ENCODE measurements at regions not wholly inside any gene's neighbourhood (a gene's known extent, or its start where the extent isn't known, plus 50 kb on each side); places are given as distances from the start of the nearest gene placed in this dataset.

DNA sequence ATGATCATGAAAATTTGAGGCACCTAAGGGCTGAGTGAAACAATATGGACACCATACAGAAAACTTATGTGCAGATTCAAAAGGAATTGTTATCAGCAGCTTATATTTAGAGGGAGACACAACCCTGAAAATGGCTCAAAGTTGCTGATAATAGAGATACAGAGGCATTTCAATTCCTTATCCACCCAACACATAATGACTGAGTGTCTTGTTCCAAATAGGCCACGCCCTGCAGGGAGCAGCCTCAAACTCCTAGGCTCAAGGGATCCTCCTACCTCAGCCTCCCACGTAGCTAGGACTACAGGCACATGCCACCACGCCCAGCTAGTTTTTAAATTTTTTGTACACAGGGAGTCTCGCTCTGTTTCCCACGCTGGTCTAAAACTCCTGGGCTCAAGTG lies 79.0 kb downstream of the LBH start:
- TF ChIP-seq, protein P1, sequence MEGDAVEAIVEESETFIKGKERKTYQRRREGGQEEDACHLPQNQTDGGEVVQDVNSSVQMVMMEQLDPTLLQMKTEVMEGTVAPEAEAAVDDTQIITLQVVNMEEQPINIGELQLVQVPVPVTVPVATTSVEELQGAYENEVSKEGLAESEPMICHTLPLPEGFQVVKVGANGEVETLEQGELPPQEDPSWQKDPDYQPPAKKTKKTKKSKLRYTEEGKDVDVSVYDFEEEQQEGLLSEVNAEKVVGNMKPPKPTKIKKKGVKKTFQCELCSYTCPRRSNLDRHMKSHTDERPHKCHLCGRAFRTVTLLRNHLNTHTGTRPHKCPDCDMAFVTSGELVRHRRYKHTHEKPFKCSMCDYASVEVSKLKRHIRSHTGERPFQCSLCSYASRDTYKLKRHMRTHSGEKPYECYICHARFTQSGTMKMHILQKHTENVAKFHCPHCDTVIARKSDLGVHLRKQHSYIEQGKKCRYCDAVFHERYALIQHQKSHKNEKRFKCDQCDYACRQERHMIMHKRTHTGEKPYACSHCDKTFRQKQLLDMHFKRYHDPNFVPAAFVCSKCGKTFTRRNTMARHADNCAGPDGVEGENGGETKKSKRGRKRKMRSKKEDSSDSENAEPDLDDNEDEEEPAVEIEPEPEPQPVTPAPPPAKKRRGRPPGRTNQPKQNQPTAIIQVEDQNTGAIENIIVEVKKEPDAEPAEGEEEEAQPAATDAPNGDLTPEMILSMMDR (conservative IDR thresholded peaks at IDR 0.05; ENCODE audit: low read length): no peak
- no peak for DNase-seq (ENCODE audit: low read depth)
- no peak overlapping the region for H3K4me3 ChIP-seq (ENCODE audit: low read length)

DNA sequence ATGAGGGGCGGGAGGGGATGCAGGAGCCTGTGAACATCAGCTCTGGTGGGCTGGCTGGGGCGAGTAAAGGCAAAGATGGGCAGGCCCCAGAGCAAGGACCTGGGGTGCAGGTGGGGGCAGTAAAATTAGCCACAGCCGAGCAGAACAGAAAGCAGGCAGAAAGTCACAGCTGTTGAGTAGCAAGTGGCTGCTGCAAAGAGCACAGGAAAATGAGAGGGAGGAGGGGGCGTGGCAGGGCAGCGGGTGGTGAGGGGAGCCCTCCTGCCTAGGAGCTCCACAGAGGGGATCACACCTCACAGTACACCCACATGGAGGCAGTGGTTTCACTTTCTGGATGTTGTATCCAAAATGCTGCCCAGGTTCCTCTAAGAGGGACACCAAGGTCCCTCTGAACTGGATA lies 79.6 kb downstream of the LBH start:
- no peak overlapping the region for H3K4me3 ChIP-seq (ENCODE audit: low read length)
- TF ChIP-seq, protein P1 (conservative IDR thresholded peaks at IDR 0.05; ENCODE audit: low read length): no peak
- DNase-seq (ENCODE audit: low read depth): no peak

DNA sequence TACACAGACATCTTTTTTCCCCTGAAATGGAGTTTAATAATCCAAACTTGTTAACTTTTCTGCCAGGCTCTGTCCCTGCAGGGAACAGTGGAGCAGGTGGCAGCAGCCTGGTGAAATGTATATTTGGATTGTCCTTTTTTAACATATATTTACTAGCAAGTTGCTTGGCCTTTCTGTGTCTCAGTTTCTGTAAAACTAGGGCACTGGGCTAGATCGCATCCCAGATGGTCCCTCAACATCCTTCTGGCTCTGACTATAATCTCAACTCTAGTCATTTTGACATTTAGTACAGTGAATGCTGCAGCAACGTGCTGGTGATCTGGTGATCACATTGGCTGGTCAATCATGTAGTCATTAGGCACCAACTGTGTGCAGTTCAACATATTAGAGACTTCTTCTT lies 80.4 kb downstream of the LBH start:
- TF ChIP-seq, protein P1 (conservative IDR thresholded peaks at IDR 0.05; ENCODE audit: low read length): no peak
- no peak overlapping the region for H3K4me3 ChIP-seq (ENCODE audit: low read length)
- DNase-seq (ENCODE audit: low read depth): no peak

DNA sequence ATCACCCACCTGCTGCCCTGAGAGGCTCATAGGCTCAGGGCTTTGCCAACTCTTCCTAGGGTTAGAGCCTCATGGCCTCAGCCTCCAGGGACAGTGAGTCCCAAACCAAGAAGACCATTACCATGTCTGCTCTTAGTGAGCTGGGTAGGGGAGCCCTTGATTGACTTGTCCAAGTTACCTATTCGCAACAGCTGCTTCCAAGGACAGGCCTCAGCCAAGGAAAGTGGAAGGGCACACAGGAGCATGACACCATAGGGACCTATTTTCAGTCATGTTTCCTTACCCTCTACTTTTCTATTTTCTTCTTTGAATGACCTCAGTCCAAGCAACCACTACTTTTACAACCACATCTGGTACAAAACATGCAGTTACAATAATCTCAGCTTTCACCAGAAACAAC lies 81.6 kb downstream of the LBH start:
- TF ChIP-seq, protein P1 (conservative IDR thresholded peaks at IDR 0.05; ENCODE audit: low read length): no peak
- no peak overlapping the region for H3K4me3 ChIP-seq (ENCODE audit: low read length)
- DNase-seq (ENCODE audit: low read depth): no peak

DNA sequence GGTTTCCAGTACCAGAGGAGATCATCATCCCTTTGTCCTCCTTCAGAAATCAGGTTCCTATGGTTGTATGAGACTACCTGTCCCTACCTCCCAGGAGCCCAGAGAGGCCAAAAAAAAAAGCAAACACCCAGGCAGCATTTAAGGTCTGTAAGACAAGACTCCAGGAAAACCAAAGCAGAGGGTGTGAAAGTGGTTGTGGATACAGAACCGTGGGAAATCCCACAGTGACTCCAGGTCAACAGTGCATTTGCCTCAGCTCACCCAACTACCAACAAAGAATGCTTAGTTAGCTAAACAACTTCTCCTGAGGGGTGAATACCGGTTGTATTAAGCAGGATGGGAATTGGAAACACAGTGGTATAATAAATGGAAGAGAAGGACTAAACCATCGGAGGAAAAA lies 83.6 kb downstream of the LBH start:
- DNase-seq (ENCODE audit: low read depth): no peak
- no peak overlapping the region for H3K4me3 ChIP-seq (ENCODE audit: low read length)
- TF ChIP-seq, protein P1 (conservative IDR thresholded peaks at IDR 0.05; ENCODE audit: low read length): no peak

DNA sequence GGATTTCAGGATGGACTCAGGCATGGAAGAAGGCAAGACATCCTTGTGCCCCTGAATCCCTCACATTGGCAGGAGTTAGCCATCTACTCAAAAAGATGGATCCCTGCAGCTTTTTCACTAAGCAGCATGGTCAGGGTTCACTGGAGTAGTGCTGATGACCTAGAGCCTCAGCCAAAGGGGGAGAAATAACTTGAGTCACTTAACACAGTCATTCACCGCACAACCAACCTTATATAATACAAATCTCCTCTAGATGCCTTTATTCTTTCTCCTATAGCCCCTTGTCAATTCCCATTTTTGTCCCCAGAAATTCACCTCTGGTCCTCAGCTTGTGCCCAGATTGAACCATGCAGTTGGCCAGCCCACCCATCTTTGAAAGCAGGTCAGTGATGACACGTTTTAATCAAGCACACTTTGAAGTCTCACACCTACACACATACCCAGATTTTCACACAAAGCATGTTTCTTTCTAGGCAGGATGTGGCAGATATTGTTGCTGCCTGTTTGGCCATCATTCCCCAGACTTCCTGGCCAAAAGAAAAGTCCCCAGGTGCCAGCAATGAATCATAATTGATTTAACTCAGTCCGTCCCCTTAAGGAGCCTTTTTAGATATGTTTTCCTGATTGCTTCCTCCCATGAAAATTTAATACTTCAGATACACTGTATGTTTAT lies 84.2 kb downstream of the LBH start:
- TF ChIP-seq, protein P1 (conservative IDR thresholded peaks at IDR 0.05; ENCODE audit: low read length): no peak
- H3K4me3 ChIP-seq (ENCODE audit: low read length): no peak overlapping the region
- no peak for DNase-seq (ENCODE audit: low read depth)

DNA sequence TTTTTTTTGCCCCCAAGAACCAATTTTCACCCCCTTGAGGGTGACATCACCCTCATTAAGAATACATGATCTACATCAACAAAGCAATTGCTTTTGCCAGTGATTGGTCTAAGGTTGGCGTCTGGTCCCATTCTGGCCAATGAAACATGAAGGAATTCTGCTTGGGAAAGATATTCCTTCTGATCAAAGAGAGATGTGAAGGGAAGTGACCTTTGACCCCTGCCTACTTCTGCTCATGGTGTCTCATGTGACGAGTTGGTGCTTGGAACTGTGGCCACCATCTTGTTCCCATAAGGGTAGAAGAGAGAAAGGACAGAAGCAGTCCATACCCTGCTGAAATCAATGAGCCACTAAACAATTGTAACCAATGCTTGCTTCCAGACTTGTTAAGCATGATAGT lies 85.1 kb downstream of the LBH start:
- DNase-seq (ENCODE audit: low read depth): no peak
- TF ChIP-seq, protein P1 (conservative IDR thresholded peaks at IDR 0.05; ENCODE audit: low read length): no peak

More for the DNA sequence above, 85.1 kb downstream of the LBH start:
- H3K4me3 ChIP-seq (ENCODE audit: low read length): no peak overlapping the region
